GM19043 (cell line): ENCODE measurements at regions not wholly inside any gene's neighbourhood (a gene's known extent, or its start where the extent isn't known, plus 50 kb on each side); places are given as distances from the start of the nearest gene placed in this dataset.

Experiments used
- ATAC-seq: cut with Tn5 transposase; IDR thresholded peaks from one replicate; pipeline ENCODE4 v1.9.1; 2021; ENCODE audit warnings: low read depth; ENCODE audit not compliant: unreplicated experiment

GRCh38 chr5:158381614-158382160, 522.7 kb upstream of the CLINT1 start:
- ATAC-seq, result no peak

GRCh38 chr5:158380661-158381060, 521.7 kb upstream of the CLINT1 start:
- ATAC-seq, result no peak

- no peak for ATAC-seq
Measured at GRCh38 chr5:158378931-158379330, 520.0 kb upstream of the CLINT1 start.

GRCh38 chr5:158376679-158377078, 517.7 kb upstream of the CLINT1 start:
- no peak for ATAC-seq

- no peak for ATAC-seq
Measured at GRCh38 chr5:158375531-158375930, 516.6 kb upstream of the CLINT1 start.

- no peak for ATAC-seq
Measured at GRCh38 chr5:158373608-158374395, 514.9 kb upstream of the CLINT1 start.

GRCh38 chr5:158369241-158369640, 510.3 kb upstream of the CLINT1 start:
- ATAC-seq, result no peak

GRCh38 chr5:158368686-158369085, 509.7 kb upstream of the CLINT1 start:
- no peak for ATAC-seq

- no peak for ATAC-seq
Measured at GRCh38 chr5:158364367-158364766, 505.4 kb upstream of the CLINT1 start.

- no peak for ATAC-seq
Measured at GRCh38 chr5:158354958-158355357, 496.0 kb upstream of the CLINT1 start.

GRCh38 chr5:158351485-158352125, 492.7 kb upstream of the CLINT1 start:
- ATAC-seq, result no peak

- no peak for ATAC-seq
Measured at GRCh38 chr5:158349987-158350386, 491.0 kb upstream of the CLINT1 start.

- no peak for ATAC-seq
Measured at GRCh38 chr5:158344376-158344775, 485.4 kb upstream of the CLINT1 start.

- ATAC-seq, result no peak
Measured at GRCh38 chr5:158340608-158341007, 481.7 kb upstream of the CLINT1 start.

GRCh38 chr5:158326256-158326655, 467.3 kb upstream of the CLINT1 start:
- no peak for ATAC-seq

- ATAC-seq, result no peak
Measured at GRCh38 chr5:158324236-158324635, 465.3 kb upstream of the CLINT1 start.

GRCh38 chr5:158322620-158323019, 463.7 kb upstream of the CLINT1 start:
- ATAC-seq, result no peak

GRCh38 chr5:158320934-158321333, 462.0 kb upstream of the CLINT1 start:
- ATAC-seq, result no peak

- ATAC-seq, result no peak
Measured at GRCh38 chr5:158320178-158320674, 461.3 kb upstream of the CLINT1 start.

- no peak for ATAC-seq
Measured at GRCh38 chr5:158317507-158317906, 458.6 kb upstream of the CLINT1 start.

GRCh38 chr5:158313733-158314464, 455.0 kb upstream of the CLINT1 start:
- ATAC-seq, result no peak
